ENCODE measurements at regions not wholly inside any gene's neighbourhood (a gene's known extent, or its start where the extent isn't known, plus 50 kb on each side); places are given as distances from the start of the nearest gene placed in this dataset.
A peak's percentile ranks its signal among the peaks of the same experiment; 100 is the strongest.

GRCh38 chr4:128386761-128387599 lies 99.4 kb upstream of the PGRMC2 start:
- DNase-seq (ENCODE audit: extremely low read depth in 1 of 4, low spot score in 3 of 4): peak; percentile 23 to 67 (median 40)
- Histone ChIP-seq H3K27me3 (ENCODE audit: control insufficient read depth in 2 of 2, insufficient read depth in 2 of 2, low read length in 2 of 2) (no peaks in the 10 kb centered on the region), H3K9ac (ENCODE audit: insufficient read depth in 1 of 2, low read depth in 2 of 2, low read length in 2 of 2) (peak overlapping the region in 1 of 2 experiments; percentile 56; a peak in 2 of 4 replicates), H3K4me1 (replicated peaks in 1 of 2; ENCODE audit: control insufficient read depth in 2 of 2, insufficient read depth in 2 of 2, low read length in 2 of 2) (peaks cover 6 to 23% of the 10 kb centered on the region in 2 experiments; a peak in 4 of 5 replicates), H3K36me3 (ENCODE audit: control insufficient read depth, insufficient read depth, low read length) (no peaks in the 10 kb centered on the region), H2AFZ (ENCODE audit: low read depth, low read length) (peak overlapping the region; percentile 77), H3K79me2 (ENCODE audit: control insufficient read depth, insufficient read depth, low read length) (no peaks in the 10 kb centered on the region), H3K9me1 (ENCODE audit: control insufficient read depth, insufficient read depth, low read length) (no peaks in the 10 kb centered on the region), H3K9me3 (replicated peaks; ENCODE audit: control insufficient read depth, insufficient read depth, low read depth, low read length) (no peaks in the 10 kb centered on the region), H3K4me2 (ENCODE audit: insufficient read depth, low read length) (no peak overlapping the region), H3K4me3 (no peak overlapping the region), H4K20me1 (replicated peaks; ENCODE audit: control insufficient read depth, insufficient read depth, low read length) (no peaks in the 10 kb centered on the region), H3K27ac (ENCODE audit: extremely low read depth, low read depth, low read length) (no peak overlapping the region; the same call in 2 of the 3 replicates)
- in situ Hi-C loops (cut with MboI): no loop called here
- no TSS peak for BruUV-seq (replicated peaks)
- ChIA-PET CTCF (ENCODE audit: low intra/inter-chr PET ratio) (interaction anchor here (1.1 kb wide), 1 partner anchor 423 kb away, joined by 3 read pairs; no protein-coding TSS in a partner anchor), POLR2A (interaction anchor here (1.0 kb wide), 1 partner anchor 29 kb away, joined by 3 read pairs; no protein-coding TSS in a partner anchor)
- peak; percentile 73 for ATAC-seq
- intact Hi-C loops (cut with micrococcal nuclease): loop anchor here (10.0 kb wide), 1 partner anchor 478 kb away; no protein-coding TSS in a partner anchor
- FAIRE-seq: peak; percentile 88
- WGBS (ENCODE audit: insufficient coverage, low coverage, missing lambda C conversion rate): 40% methylated on average over 15 of the region's 15 CpGs
- TF ChIP-seq, protein P1, sequence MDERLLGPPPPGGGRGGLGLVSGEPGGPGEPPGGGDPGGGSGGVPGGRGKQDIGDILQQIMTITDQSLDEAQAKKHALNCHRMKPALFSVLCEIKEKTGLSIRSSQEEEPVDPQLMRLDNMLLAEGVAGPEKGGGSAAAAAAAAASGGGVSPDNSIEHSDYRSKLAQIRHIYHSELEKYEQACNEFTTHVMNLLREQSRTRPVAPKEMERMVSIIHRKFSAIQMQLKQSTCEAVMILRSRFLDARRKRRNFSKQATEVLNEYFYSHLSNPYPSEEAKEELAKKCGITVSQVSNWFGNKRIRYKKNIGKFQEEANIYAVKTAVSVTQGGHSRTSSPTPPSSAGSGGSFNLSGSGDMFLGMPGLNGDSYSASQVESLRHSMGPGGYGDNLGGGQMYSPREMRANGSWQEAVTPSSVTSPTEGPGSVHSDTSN (CRISPR knock-in tag; IDR thresholded peaks at IDR 0.05; ENCODE audit: low read depth): no peak
- TF ChIP-seq, protein P1 (tag; conservative IDR thresholded peaks at IDR 0.05; ENCODE audit: low read depth): peak; percentile 76
- TF ChIP-seq NFRKB (IDR thresholded peaks at IDR 0.05; ENCODE audit: low read depth): no peak
- TF ChIP-seq, protein P2, sequence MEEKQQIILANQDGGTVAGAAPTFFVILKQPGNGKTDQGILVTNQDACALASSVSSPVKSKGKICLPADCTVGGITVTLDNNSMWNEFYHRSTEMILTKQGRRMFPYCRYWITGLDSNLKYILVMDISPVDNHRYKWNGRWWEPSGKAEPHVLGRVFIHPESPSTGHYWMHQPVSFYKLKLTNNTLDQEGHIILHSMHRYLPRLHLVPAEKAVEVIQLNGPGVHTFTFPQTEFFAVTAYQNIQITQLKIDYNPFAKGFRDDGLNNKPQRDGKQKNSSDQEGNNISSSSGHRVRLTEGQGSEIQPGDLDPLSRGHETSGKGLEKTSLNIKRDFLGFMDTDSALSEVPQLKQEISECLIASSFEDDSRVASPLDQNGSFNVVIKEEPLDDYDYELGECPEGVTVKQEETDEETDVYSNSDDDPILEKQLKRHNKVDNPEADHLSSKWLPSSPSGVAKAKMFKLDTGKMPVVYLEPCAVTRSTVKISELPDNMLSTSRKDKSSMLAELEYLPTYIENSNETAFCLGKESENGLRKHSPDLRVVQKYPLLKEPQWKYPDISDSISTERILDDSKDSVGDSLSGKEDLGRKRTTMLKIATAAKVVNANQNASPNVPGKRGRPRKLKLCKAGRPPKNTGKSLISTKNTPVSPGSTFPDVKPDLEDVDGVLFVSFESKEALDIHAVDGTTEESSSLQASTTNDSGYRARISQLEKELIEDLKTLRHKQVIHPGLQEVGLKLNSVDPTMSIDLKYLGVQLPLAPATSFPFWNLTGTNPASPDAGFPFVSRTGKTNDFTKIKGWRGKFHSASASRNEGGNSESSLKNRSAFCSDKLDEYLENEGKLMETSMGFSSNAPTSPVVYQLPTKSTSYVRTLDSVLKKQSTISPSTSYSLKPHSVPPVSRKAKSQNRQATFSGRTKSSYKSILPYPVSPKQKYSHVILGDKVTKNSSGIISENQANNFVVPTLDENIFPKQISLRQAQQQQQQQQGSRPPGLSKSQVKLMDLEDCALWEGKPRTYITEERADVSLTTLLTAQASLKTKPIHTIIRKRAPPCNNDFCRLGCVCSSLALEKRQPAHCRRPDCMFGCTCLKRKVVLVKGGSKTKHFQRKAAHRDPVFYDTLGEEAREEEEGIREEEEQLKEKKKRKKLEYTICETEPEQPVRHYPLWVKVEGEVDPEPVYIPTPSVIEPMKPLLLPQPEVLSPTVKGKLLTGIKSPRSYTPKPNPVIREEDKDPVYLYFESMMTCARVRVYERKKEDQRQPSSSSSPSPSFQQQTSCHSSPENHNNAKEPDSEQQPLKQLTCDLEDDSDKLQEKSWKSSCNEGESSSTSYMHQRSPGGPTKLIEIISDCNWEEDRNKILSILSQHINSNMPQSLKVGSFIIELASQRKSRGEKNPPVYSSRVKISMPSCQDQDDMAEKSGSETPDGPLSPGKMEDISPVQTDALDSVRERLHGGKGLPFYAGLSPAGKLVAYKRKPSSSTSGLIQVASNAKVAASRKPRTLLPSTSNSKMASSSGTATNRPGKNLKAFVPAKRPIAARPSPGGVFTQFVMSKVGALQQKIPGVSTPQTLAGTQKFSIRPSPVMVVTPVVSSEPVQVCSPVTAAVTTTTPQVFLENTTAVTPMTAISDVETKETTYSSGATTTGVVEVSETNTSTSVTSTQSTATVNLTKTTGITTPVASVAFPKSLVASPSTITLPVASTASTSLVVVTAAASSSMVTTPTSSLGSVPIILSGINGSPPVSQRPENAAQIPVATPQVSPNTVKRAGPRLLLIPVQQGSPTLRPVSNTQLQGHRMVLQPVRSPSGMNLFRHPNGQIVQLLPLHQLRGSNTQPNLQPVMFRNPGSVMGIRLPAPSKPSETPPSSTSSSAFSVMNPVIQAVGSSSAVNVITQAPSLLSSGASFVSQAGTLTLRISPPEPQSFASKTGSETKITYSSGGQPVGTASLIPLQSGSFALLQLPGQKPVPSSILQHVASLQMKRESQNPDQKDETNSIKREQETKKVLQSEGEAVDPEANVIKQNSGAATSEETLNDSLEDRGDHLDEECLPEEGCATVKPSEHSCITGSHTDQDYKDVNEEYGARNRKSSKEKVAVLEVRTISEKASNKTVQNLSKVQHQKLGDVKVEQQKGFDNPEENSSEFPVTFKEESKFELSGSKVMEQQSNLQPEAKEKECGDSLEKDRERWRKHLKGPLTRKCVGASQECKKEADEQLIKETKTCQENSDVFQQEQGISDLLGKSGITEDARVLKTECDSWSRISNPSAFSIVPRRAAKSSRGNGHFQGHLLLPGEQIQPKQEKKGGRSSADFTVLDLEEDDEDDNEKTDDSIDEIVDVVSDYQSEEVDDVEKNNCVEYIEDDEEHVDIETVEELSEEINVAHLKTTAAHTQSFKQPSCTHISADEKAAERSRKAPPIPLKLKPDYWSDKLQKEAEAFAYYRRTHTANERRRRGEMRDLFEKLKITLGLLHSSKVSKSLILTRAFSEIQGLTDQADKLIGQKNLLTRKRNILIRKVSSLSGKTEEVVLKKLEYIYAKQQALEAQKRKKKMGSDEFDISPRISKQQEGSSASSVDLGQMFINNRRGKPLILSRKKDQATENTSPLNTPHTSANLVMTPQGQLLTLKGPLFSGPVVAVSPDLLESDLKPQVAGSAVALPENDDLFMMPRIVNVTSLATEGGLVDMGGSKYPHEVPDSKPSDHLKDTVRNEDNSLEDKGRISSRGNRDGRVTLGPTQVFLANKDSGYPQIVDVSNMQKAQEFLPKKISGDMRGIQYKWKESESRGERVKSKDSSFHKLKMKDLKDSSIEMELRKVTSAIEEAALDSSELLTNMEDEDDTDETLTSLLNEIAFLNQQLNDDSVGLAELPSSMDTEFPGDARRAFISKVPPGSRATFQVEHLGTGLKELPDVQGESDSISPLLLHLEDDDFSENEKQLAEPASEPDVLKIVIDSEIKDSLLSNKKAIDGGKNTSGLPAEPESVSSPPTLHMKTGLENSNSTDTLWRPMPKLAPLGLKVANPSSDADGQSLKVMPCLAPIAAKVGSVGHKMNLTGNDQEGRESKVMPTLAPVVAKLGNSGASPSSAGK (IDR thresholded peaks at IDR 0.05): peak; percentile 84
